ENCODE measurements at regions not wholly inside any gene's neighbourhood (a gene's known extent, or its start where the extent isn't known, plus 50 kb on each side); places are given as distances from the start of the nearest gene placed in this dataset.

GRCh38 chr16:72523087-72523486 is 351.1 kb upstream of the PMFBP1 start:
- TF ChIP-seq CTCF (conservative IDR thresholded peaks at IDR 0.05 in 1 of 2, IDR thresholded peaks at IDR 0.05 in 1 of 2; ENCODE audit: low read depth in 1 of 2, low read length in 2 of 2) (no peak), EZH2 (IDR thresholded peaks at IDR 0.05; ENCODE audit: low read length, missing control alignments) (no peak)

Measured in fibroblast of lung (primary cell).